ACC112 (cell line): ENCODE measurements at regions not wholly inside any gene's neighbourhood (a gene's known extent, or its start where the extent isn't known, plus 50 kb on each side); places are given as distances from the start of the nearest gene placed in this dataset.

Source experiments
- H2AFZ ChIP-seq: fragments of 200-600 bp; sonication (generic); one replicate; pipeline ENCODE4 v1.6.0; 2017; ENCODE audit warnings: antibody characterized with exemption, low read length; ENCODE audit not compliant: unreplicated experiment
- H3K27ac ChIP-seq: fragments of 200-600 bp; sonication (generic); 2 replicates; pipeline ENCODE4 v1.5.1; 2014; ENCODE audit warnings: low read depth, mild to moderate bottlenecking, antibody characterized with exemption, low read length, moderate library complexity
- H3K27me3 ChIP-seq: fragments of 200-600 bp; sonication (generic); 2 replicates; pipeline ENCODE4 v1.6.1; 2014; ENCODE audit warnings: mild to moderate bottlenecking, antibody characterized with exemption, low read length, moderate library complexity, mixed read lengths; ENCODE audit not compliant: insufficient read depth
- H3K36me3 ChIP-seq: fragments of 200-600 bp; sonication (generic); 2 replicates; pipeline ENCODE4 v1.6.1; 2016; ENCODE audit warnings: mild to moderate bottlenecking, antibody characterized with exemption, low read length, moderate library complexity, mixed read lengths; ENCODE audit not compliant: insufficient read depth
- H3K4me1 ChIP-seq: fragments of 200-600 bp; sonication (generic); one replicate; pipeline ENCODE4 v1.6.1; 2016; ENCODE audit warnings: low read length, mixed read lengths; ENCODE audit not compliant: insufficient read depth, unreplicated experiment, control insufficient read depth
- H3K4me3 ChIP-seq: fragments of 200-600 bp; sonication (generic); 2 replicates; pipeline ENCODE4 v1.5.1; 2014; ENCODE audit warnings: mild to moderate bottlenecking, low read depth, low read length
- H3K79me2 ChIP-seq: fragments of 200-600 bp; sonication (generic); one replicate; pipeline ENCODE4 v1.6.0; 2016; ENCODE audit warnings: low read length; ENCODE audit not compliant: control insufficient read depth, unreplicated experiment, insufficient read depth

- H3K4me1 ChIP-seq: no peaks in the 10 kb centered on the region
- H3K27ac ChIP-seq: no peak overlapping the region
- H3K36me3 ChIP-seq: no peaks in the 10 kb centered on the region
- no peak overlapping the region for H2AFZ ChIP-seq
- H3K79me2 ChIP-seq: no peaks in the 10 kb centered on the region
- H3K4me3 ChIP-seq: no peak overlapping the region
- H3K27me3 ChIP-seq: no peaks in the 10 kb centered on the region
Measured at GRCh38 chr22:47601666-47602065, 839.2 kb downstream of the TBC1D22A start.

DNA sequence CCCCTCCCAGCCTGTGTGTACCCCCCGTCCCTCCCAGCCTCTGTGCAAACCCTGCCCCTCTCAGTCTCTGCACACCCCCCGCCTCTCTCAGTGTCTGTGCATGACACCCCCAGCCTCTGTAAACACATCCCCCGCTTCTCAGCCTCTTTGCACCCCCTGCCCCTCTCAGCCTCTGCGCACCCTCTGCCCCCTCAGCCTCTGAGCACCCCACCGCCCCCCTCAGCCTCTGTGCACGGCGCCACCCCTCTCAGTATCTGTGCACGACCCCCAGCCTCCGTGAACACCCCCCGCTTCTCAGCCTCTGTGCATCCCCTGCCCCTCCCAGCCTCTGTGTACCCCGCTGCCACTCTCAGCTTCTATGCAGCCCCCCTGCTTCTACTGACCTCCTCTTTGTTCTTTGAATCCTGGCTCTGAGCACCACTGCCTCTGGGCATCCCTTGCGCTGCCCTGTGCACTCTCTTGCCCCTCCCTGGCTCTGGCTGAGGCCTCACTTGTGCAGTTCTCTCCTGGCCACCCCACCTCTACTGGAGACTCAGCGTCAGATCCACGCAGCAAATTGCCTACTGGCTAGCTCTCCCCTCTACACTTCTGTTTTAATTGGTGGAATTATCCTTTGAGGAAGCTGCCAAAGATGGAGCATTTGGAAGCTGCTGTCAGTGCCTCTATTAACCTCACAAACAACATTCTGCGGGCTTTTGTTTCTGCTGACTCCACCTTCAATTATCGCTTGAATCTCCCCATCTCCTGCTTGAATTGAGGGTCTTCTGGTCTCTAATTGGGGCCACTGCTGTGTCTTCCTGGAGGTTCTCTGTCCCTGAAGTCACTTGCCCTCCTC lies 838.6 kb downstream of the TBC1D22A start:
- no peaks in the 10 kb centered on the region for H3K79me2 ChIP-seq
- H3K27me3 ChIP-seq: no peaks in the 10 kb centered on the region
- no peak overlapping the region for H2AFZ ChIP-seq
- H3K4me1 ChIP-seq: no peaks in the 10 kb centered on the region
- H3K4me3 ChIP-seq: no peak overlapping the region
- no peak overlapping the region for H3K27ac ChIP-seq
- no peaks in the 10 kb centered on the region for H3K36me3 ChIP-seq

DNA sequence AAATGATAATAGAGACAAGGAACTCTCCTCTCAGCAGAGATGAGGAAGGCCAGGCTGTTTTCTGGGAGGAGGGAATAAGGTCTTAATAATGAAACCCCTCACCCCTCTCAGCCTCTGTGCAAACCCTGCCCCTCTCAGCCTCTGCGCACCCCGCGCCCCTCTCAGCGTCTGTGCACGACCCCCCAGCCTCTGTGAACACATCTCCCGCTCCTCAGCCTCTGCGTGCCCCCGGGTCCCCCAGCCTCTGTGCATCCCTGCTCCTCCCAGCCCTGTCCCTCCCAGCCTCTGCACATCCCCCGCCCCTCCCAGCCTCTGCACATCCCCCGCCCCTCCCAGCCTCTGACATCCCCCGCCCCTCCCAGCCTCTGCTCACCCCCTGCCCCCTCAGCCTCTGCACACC lies 837.8 kb downstream of the TBC1D22A start:
- no peaks in the 10 kb centered on the region for H3K4me1 ChIP-seq
- H3K79me2 ChIP-seq: no peaks in the 10 kb centered on the region
- no peak overlapping the region for H2AFZ ChIP-seq
- no peak overlapping the region for H3K27ac ChIP-seq
- H3K27me3 ChIP-seq: no peaks in the 10 kb centered on the region
- no peaks in the 10 kb centered on the region for H3K36me3 ChIP-seq
- H3K4me3 ChIP-seq: no peak overlapping the region

GRCh38 chr22:47599753-47600152 lies 837.3 kb downstream of the TBC1D22A start:
- no peak overlapping the region for H3K27ac ChIP-seq
- H2AFZ ChIP-seq: no peak overlapping the region
- H3K27me3 ChIP-seq: no peaks in the 10 kb centered on the region
- no peak overlapping the region for H3K4me3 ChIP-seq
- no peaks in the 10 kb centered on the region for H3K36me3 ChIP-seq
- no peaks in the 10 kb centered on the region for H3K79me2 ChIP-seq
- H3K4me1 ChIP-seq: no peaks in the 10 kb centered on the region

DNA sequence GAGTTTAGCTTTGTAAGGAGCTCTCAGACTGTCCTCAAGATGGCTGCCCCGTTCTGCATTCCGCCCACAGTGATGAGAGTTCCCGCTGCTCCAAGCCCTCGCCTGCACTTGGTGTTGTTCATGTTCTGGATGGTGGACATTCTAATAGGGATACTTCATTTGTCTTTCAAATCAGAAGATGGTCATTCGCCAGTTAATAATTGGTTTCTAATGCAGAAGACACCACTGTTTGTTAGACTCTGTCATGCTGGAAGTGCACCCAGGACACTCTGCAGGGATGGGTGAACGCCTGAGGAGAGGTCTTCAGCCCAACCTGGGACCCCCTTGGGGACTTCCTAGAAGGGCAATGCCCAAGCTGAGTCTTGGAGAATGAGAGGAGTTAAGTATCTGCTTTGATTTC lies 836.4 kb downstream of the TBC1D22A start:
- Histone ChIP-seq H3K4me3 (no peak overlapping the region), H3K79me2 (no peaks in the 10 kb centered on the region), H3K4me1 (no peaks in the 10 kb centered on the region), H3K27me3 (no peaks in the 10 kb centered on the region), H3K36me3 (no peaks in the 10 kb centered on the region), H3K27ac (no peak overlapping the region), H2AFZ (no peak overlapping the region)

DNA sequence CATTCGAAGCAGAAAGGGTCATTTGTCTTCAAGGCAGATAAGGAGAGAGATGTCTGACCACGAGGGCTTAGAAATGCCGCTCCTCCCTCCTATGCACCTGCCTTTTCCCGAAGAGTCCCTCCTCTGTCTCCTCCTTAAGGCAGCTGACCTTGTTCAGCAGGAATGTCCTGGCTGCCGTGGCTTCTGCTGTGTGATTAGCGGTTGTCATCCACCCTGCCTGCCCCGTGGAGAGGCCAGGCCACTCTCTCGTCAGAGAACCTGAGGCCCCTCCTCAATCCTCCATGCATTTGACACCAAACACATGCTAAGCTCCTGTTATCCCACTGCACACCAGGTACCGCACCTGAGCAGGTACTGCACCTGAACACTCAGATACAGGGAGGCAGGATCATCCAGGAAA lies 834.6 kb downstream of the TBC1D22A start:
- H3K36me3 ChIP-seq: no peaks in the 10 kb centered on the region
- no peaks in the 10 kb centered on the region for H3K27me3 ChIP-seq
- no peak overlapping the region for H3K4me3 ChIP-seq
- no peak overlapping the region for H2AFZ ChIP-seq
- H3K27ac ChIP-seq: no peak overlapping the region
- no peaks in the 10 kb centered on the region for H3K4me1 ChIP-seq
- no peaks in the 10 kb centered on the region for H3K79me2 ChIP-seq

DNA sequence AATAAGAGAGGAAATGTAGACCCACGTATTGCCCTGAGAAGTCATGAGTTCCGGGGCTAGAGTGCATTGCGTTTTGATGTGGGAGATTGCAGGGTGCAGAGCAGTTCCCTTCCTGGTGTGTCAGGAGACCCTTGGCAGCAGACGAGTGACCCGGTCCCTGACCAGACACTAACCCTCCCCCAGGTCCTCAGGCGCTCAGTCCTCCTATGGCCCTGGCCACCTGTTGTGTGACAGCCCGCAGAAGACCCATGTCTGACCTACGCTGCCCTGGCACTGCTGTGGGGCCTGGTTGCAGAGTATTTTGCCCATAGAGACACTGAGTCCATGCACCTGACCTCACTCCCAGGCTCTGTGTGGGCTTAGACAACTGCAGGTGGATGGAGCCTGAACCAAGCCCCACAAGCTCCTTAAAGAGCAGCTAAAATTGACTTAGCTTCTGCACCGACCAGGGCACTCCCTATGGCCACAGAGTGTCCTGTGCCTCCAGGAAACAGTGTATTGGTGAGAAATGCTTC lies 833.8 kb downstream of the TBC1D22A start:
- H3K36me3 ChIP-seq: no peaks in the 10 kb centered on the region
- H3K79me2 ChIP-seq: no peaks in the 10 kb centered on the region
- no peak overlapping the region for H3K4me3 ChIP-seq
- H2AFZ ChIP-seq: no peak overlapping the region
- H3K27ac ChIP-seq: no peak overlapping the region
- H3K27me3 ChIP-seq: no peaks in the 10 kb centered on the region
- no peaks in the 10 kb centered on the region for H3K4me1 ChIP-seq

GRCh38 chr22:47594836-47595521 lies 832.5 kb downstream of the TBC1D22A start:
- no peak overlapping the region for H3K27ac ChIP-seq
- no peaks in the 10 kb centered on the region for H3K4me1 ChIP-seq
- H3K36me3 ChIP-seq: no peaks in the 10 kb centered on the region
- no peaks in the 10 kb centered on the region for H3K79me2 ChIP-seq
- H3K27me3 ChIP-seq: no peaks in the 10 kb centered on the region
- H3K4me3 ChIP-seq: no peak overlapping the region
- H2AFZ ChIP-seq: no peak overlapping the region

DNA sequence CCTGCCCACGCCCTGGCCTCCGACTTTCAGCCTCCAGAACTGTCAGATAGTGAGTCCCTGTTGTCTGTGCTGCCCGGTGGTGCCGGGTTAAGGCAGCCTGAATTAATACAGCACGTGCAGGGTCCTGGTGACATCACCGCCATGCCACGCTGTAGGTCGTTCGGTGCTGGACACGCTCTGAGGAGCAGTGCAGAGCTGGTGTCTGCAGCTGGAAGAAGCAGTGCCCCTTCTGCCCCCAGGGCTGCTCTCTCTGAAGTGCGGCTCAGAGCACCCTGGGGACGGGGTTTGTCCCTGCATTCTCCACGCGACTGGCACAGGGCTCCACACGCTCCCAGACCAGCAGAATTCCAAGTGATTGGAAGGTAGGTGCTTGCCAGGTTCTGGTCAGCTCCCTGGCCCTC lies 831.5 kb downstream of the TBC1D22A start:
- no peak overlapping the region for H3K4me3 ChIP-seq
- no peaks in the 10 kb centered on the region for H3K36me3 ChIP-seq
- H3K4me1 ChIP-seq: no peaks in the 10 kb centered on the region
- no peak overlapping the region for H3K27ac ChIP-seq
- H2AFZ ChIP-seq: no peak overlapping the region
- no peaks in the 10 kb centered on the region for H3K27me3 ChIP-seq
- no peaks in the 10 kb centered on the region for H3K79me2 ChIP-seq

DNA sequence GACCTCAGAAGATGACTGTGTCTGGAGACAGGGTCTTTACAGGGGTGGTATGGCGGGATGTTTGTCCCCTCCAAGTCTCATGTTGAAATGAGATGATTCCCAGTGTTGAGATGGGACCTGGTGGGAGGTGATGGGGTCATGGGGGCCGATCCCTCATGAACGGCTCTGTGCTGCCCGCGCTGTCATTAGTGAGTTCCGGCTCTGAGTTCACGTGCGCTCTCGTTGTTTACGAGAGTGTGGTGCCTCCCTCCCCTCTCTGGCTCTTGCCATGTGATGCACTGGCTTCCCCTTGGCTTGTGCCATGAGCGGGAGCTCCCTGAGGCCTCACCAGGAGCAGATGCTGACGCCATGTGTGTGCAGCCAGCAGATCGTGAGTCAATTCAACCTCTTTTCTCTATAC lies 830.8 kb downstream of the TBC1D22A start:
- Histone ChIP-seq H3K36me3 (no peaks in the 10 kb centered on the region), H3K4me1 (no peaks in the 10 kb centered on the region), H3K27me3 (no peaks in the 10 kb centered on the region), H3K4me3 (no peak overlapping the region), H2AFZ (no peak overlapping the region), H3K27ac (no peak overlapping the region), H3K79me2 (no peaks in the 10 kb centered on the region)

GRCh38 chr22:47592791-47593190 lies 830.3 kb downstream of the TBC1D22A start:
- Histone ChIP-seq H3K36me3 (no peaks in the 10 kb centered on the region), H3K4me3 (no peak overlapping the region), H2AFZ (no peak overlapping the region), H3K27me3 (no peaks in the 10 kb centered on the region), H3K27ac (no peak overlapping the region), H3K4me1 (no peaks in the 10 kb centered on the region), H3K79me2 (no peaks in the 10 kb centered on the region)
